Stimulated activated CD4-positive, alpha-beta T cell treated with anti-CD3 and anti-CD28 coated beads, Interleukin-12 subunit alpha, Interleukin-12 subunit beta, amount 100 ng/mL, for 4 hours (primary cell): ENCODE measurements at regions not wholly inside any gene's neighbourhood (a gene's known extent, or its start where the extent isn't known, plus 50 kb on each side); places are given as distances from the start of the nearest gene placed in this dataset.
"Not testable (repeated sequence)": the region's sequence is repeated elsewhere in the genome, so short reads cannot be mapped to it uniquely, and the experiment has no call there.

Experiments used
- DNase-seq: peaks from one replicate; pipeline ENCODE4 v3.0.0-alpha.2; 2020

- DNase-seq = no peak
Measured at GRCh38 chr6:15922510-15923250, 206.2 kb upstream of the MYLIP start.

- DNase-seq = no peak
Measured at GRCh38 chr6:15921243-15921642, 207.6 kb upstream of the MYLIP start.

DNA sequence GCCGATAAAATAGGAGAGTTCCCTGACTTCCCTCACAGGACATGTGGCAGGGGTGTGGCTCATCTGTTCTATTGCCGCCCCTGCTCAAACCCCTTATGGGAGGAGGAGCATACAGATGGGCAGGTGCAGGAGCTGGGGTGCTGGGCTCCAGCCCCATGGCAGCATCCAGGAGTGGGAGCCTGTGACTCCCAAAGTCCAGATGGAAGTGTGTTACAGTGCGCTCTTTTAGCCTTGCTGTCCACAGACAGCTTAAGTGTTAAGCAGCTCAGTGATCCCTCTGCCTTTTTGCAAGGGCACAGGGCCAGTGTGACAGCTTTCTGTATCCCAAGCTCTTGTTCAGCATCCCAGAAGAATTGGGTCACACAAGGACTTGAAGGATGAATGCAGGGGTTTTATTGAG lies 212.3 kb upstream of the MYLIP start:
- DNase-seq = no peak

DNA sequence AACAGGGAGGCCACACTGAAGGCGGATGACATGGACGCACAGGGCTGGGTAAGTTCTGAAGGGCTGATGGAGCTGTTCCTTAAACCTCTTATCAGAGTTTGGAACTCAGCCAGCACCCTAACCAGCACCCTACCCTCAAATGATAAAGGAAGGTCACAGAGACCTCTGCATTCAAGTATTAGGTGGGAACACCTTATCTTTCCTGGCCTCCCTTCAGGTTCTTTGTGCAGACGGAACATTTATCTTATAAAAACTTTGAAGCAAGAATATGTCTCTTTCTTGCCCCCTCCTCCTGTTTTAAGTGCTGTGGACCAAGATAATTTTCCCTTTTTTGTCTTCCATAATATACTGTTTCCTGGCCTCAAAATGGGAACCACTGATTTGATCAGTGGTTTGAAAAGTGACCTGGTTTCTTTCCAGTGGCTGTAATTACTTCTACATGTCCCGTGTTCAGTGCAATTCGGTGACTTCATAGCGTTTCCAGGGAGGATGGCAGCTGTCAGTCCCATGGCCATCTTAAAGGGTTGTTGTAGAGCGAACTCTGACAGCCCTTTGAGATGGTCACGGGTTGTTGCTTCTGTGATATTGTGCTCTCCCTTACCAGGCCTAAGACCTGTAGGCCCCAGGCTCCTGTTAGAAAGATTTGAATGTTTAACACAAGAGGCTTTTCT lies 213.2 kb upstream of the MYLIP start:
- DNase-seq = no peak

DNA sequence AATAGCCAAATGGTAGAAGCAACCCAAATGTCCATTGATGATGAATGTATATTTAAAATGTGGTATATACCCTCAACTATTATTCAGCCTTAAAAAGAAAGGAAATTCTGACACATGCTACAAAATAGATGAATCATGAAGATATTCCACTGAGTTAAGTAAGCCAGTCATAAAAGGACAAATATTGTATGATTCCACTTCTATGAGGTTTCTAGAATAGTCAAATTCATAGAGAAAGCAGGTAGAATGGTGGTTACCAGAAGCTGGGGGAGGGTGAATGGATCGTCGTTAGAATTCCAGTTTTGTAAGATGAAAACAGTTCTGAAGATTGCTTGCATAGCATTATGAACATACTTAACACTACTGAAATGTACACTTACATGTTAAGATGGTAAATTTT lies 214.3 kb upstream of the MYLIP start:
- no peak for DNase-seq

DNA sequence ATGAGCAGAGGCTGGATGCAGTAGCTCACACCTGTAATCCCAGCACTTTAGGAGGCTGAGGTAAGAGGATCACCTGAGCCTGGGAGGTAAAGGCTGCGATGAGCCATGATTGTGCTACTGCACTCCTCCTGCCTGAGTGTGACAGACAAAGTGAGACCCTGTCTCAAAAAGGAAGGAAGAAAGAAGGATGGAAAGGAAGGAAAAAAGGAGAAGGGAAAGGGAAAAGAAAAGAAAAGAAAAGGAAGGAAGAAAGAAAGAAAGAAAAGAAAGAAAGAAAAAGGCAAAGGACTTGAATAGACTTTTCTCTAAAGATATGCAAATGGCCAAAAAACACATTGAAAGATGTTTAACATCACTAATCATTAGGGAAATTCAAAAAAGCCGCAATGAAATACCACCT lies 215.3 kb upstream of the MYLIP start:
- DNase-seq = no peak

DNA sequence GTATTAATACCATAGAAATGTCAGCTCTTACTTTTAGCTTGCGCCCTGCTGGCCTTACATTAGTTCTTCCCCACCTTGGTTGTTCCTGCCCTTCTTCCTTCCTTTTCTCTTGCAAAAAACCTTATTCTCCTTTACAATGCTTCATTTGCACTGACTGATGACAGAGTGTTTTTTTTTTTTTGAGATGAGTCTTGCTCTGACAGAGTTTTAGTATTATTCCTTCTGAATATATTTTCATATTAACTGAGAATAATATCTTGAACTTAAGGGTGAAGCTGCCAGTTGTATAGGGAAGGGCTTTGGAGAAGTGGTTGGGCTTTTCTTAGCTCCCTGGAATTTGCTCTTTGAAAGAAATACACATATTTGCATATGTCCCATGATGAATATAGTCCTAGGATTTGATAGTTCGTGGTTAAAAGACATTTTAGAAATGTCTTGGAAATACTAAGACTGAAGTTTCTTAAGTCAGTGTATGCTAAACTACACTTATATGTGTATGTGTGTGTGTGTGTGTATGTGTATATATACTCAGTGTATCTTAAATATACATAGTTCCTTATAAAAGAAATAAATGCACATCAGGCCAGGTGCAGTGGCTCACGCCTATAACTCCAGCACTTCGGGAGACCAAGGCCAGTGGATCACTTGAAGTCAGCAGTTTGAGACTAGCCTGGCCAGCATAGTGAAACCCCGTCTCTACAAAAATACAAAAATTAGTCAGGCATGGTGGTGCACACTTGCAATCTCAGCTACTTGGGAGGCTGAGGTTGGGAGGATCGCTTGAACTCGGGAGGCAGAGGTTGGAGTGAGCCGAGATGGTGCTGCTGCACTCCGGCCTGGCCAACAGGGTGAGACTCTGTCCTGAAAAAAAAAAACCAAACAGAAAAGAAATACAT lies 216.1 kb upstream of the MYLIP start:
- DNase-seq = no peak

DNA sequence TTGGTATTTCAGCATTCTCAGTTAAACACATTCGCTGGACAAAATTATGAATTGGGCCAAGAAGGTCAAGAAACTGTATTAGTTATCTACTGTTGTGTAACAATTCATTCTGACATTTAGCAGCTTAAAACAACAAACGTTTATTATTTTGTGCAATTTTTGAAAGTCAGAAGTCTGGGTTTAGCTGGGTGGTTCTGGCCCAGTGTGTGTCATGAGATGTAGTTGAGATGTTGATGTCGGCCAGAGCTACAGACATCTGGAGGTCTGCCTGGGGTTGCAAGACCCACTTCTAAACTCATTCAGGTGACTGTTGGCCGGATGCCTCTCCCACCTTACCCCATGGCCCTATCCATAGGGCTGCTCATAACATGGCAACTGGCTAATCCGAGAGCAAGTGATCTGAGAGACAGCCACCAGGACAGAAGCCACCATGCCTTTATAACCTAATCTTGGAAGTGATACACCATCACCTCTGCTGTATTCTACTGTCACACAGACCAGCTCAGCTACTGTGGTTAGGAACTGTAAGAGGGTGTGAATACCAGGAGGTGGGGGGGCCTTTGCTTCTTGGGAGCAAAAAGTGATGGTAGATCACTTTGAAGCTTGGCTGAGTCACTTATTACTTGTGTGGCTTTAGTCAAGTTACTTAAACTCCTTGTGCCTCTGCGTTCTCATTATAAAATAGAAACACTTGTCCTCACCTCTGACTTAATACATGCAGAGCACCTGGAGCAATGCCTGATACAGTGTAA lies 217.0 kb upstream of the MYLIP start:
- DNase-seq = no peak

DNA sequence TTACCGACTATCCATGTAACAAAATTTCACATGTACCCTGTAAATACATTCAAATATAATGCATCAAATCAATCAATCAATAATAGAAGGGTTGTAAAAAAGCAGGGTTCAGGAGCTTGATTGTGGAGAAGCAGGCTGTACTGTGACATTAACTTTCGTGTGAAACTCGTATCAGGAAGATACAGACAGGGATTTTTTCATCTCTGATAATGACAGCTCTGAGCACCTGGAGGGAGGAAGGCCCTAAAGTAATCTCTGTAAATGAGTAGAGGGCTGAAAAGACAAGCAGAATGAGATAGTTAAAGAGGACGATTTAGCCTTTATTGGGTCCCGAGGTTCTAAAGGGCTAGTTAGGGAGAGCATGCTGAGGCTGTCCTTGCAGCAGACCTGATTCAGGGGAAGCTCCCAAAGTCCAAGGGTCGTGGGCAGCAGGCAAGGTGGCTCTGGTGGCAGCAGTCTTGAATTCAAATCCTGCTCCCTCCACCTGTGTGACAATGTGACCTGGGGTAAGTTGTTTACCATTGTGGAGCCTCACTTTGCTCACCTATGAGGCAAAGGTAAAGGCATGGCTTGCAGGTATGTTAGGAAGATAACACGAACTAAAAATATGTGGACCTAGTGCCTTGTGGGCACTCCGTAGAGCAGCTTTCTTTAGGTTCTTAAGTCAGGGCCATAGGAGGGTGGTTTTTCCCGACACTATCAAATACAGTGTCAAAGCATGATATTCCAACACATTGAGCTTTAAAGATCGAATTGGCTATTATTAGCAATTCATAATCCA lies 219.4 kb upstream of the MYLIP start:
- DNase-seq = no peak

GRCh38 chr6:15908871-15909270 lies 220.0 kb upstream of the MYLIP start:
- no peak for DNase-seq

DNA sequence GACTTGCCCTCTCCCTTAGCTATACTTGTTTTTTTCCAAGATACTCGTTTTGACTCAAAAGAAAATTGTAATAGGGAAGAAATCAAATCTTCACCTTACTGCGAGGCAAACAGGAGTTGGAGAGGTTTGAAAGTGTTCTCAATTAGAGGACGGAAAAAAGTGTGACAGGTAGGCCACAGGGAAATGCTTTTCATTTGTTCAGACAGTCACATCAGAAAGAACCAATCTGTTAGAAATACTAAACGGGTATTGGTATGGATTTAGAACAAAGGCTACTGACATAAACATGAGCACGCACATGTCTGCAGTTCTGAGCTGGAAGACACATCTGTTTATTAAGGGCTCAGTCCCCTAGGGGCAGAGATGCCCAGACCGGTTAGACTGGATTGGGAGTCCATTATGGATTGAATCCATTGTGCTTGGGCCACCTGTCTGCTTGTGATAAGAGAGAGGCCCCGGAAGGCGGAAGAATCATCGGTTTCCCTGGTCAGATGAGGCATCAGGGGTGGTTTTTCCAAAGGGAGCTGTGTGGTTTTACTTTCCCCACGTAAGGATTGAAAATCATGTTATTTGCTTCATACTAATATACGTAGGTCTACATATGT lies 220.9 kb upstream of the MYLIP start:
- DNase-seq = no peak

DNA sequence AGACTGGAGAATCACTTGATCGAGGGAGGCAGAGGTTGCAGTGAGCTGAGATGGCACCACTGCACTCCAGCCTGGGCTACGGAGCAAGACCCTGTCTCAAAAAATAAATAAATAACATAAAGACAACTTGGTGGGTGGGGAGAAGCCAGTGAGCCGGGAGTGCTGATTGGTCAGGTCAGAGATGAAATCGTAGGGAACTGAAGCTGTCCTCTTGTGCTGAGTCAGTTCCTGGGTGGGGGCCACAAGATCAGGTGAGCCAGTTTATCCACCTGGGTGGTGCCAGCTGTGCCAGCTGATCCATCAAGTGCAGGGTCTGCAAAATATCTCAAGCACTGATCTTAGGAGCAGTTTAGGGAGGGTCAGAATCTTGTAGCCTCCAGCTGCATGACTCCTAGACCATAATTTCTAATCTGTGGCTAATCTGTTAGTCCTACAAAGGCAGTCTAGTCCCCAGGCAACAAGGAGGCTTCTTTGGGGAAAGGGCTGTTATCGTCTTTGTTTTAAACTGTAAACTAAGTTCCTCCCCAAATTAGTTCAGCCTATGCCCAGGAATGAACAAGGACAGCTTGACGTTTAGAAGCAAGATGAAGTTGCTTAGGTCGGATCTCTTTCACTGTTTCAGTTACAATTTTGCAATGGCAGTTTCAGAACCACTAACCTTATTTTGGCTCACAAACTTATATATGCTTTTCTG lies 221.5 kb upstream of the MYLIP start:
- DNase-seq = not testable (repeated sequence)

- DNase-seq = no peak
Measured at GRCh38 chr6:15906420-15907016, 222.4 kb upstream of the MYLIP start.

DNA sequence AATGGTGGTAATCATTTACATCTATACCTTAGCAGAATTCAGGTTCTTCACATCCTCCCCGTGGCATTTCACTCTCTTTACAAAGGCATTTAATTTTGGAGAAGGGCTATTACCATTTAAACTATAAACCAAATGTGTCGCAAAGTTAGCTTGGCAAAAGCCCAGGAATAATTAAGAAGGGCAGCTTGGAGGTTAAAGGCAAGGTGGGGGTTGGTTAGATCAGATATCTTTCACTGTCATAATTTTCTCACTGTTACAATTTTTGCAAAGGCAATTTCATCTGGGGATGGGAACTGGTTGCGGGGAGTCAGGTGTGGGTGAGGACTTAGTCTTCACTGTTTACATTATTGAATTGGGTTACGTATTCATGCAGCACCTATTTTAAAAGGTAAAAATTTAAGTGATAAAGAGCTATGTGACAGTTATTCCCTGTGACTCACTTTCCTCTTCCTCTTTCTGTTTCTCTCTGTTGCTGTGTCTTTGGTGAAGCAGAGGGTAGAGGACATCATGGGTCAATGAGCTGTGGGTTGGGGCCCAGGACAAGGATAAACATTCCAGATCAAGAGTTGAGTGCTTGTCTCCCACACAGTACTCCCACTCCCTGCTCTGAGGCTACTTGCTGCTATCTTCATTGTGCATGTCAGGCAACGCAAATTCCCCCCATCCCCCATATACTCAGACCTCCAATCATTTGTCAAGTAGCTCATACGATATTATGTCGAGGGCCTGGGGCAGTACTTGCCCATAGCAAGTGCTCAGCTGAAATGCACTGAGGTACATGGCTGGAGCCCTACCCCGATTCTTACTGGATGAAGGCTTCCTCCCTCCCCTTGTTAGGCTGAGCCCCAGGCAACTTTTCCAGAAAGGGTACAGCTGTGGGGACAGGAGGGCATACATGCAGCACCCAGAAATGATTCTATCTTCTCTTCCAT lies 223.1 kb upstream of the MYLIP start:
- no peak for DNase-seq

GRCh38 chr6:15904651-15905376 lies 224.1 kb upstream of the MYLIP start:
- DNase-seq = no peak

GRCh38 chr6:15901141-15902115 lies 227.5 kb upstream of the MYLIP start:
- no peak for DNase-seq

DNA sequence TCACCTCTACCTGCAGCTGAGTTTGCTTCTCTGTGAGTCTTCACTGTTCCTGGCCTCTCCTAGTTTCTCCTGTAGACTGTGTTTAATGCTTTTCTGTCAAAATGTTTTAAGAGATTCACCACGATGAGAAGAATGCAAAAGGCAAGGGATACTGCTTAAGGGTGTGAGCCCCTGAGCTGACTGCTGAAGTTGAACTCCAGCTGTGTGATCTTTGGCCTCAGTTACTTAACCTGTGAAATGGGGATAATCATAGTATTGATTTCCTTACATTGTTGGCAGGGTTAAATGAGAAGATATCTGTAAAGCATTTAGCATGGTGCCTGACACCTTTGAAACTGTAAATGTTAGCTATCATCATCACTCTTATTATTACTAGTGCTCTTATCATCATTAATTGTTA lies 230.2 kb upstream of the MYLIP start:
- DNase-seq = no peak
